ENCODE measurements at regions not wholly inside any gene's neighbourhood (a gene's known extent, or its start where the extent isn't known, plus 50 kb on each side); places are given as distances from the start of the nearest gene placed in this dataset.

DNA sequence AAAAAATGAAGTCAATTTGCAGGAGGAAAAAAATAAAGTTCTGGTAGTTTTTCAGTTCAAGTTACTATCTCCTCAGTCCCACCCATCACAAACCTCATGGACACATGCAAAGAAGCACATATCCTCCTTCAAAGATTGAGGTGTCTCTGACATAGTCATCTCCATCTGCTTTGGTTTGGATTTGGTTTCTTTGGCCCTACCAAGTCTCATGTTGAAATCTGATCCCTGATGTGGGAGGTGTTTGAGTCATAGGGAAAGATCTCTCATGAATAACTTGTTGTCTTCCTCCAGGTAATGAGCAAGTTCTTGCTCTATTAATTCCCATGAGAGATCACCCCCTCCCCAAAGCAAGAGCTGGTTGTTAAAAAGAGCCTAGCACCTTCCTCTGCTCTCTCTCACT, 446.8 kb downstream of the IGSF11 start:
- no peak for TF ChIP-seq POLR2A (IDR thresholded peaks at IDR 0.05)
- no peak for TF ChIP-seq CTCF (IDR thresholded peaks at IDR 0.05)
- TF ChIP-seq POLR2AphosphoS5 (IDR thresholded peaks at IDR 0.05; ENCODE audit: insufficient read depth in 1 of 2, low read depth in 1 of 2) = no peak
